Loucy (cell line): ENCODE measurements at regions not wholly inside any gene's neighbourhood (a gene's known extent, or its start where the extent isn't known, plus 50 kb on each side); places are given as distances from the start of the nearest gene placed in this dataset.

Experiments used
- EZH2phosphoT487 ChIP-seq: fragments of 200-600 bp; IDR thresholded peaks from 2 replicates; pipeline ENCODE4 v1.6.1; 2018; ENCODE audit warnings: antibody characterized with exemption, mild to moderate bottlenecking, moderate library complexity, borderline replicate concordance
- TF ChIP-seq, protein P1 (sequence below): fragments of 200-600 bp; sonication (generic); conservative IDR thresholded peaks from 2 replicates; pipeline ENCODE4 v1.5.1; 2014; ENCODE audit warnings: mild to moderate bottlenecking, antibody characterized with exemption, low read length

- TF ChIP-seq, protein P1, sequence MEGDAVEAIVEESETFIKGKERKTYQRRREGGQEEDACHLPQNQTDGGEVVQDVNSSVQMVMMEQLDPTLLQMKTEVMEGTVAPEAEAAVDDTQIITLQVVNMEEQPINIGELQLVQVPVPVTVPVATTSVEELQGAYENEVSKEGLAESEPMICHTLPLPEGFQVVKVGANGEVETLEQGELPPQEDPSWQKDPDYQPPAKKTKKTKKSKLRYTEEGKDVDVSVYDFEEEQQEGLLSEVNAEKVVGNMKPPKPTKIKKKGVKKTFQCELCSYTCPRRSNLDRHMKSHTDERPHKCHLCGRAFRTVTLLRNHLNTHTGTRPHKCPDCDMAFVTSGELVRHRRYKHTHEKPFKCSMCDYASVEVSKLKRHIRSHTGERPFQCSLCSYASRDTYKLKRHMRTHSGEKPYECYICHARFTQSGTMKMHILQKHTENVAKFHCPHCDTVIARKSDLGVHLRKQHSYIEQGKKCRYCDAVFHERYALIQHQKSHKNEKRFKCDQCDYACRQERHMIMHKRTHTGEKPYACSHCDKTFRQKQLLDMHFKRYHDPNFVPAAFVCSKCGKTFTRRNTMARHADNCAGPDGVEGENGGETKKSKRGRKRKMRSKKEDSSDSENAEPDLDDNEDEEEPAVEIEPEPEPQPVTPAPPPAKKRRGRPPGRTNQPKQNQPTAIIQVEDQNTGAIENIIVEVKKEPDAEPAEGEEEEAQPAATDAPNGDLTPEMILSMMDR: no peak
- no peak for TF ChIP-seq EZH2phosphoT487
Observed at GRCh38 chr3:159032311-159032710, 230.5 kb downstream of the MFSD1 start.
